Stomach (tissue), 4 donors: ENCODE measurements at regions not wholly inside any gene's neighbourhood (a gene's known extent, or its start where the extent isn't known, plus 50 kb on each side); places are given as distances from the start of the nearest gene placed in this dataset.

Experiments used
- CTCF ChIP-seq, 7 experiments: fragments of 450-650 bp in 4 of 7; fragments of 200-600 bp in 3 of 7; sonication (generic) in 3 of 7; IDR thresholded peaks; one replicate each; pipeline ENCODE4 v1.5.1; 2016 to 2019; ENCODE audit warnings: antibody characterized with exemption in 7 of 7, control low read depth in 2 of 7, mild to moderate bottlenecking in 1 of 7
- POLR2A ChIP-seq, 4 donors: fragments of 450-650 bp; IDR thresholded peaks; one replicate each; pipeline ENCODE4 v1.6.1; 2016; ENCODE audit warnings: antibody characterized with exemption in 4 of 4, control low read depth in 2 of 4, mild to moderate bottlenecking in 1 of 4, moderate library complexity in 1 of 4

- TF ChIP-seq POLR2A (IDR thresholded peaks at IDR 0.05) (no peak), CTCF (IDR thresholded peaks at IDR 0.05) (no peak)
Measured at GRCh38 chr10:61211468-61211867, 241.7 kb downstream of the TMEM26 start.
